PC-9 (cell line): ENCODE measurements at regions not wholly inside any gene's neighbourhood (a gene's known extent, or its start where the extent isn't known, plus 50 kb on each side); places are given as distances from the start of the nearest gene placed in this dataset.

Experiments
- CTCF ChIP-seq: fragments of 200-600 bp; sonication (generic); conservative IDR thresholded peaks from 2 replicates; pipeline ENCODE4 v1.6.1; 2017; ENCODE audit warnings: mixed run types, antibody characterized with exemption, mild to moderate bottlenecking, moderate library complexity
- EZH2 ChIP-seq: fragments of 200-600 bp; sonication (generic); IDR thresholded peaks from 2 replicates; pipeline ENCODE4 v1.8.0; 2017; ENCODE audit warnings: antibody characterized with exemption, low read depth

- no peak for TF ChIP-seq CTCF
- TF ChIP-seq EZH2 = no peak
Measured at GRCh38 chr22:47630741-47631534, 868.5 kb downstream of the TBC1D22A start.
